ENCODE measurements at regions not wholly inside any gene's neighbourhood (a gene's known extent, or its start where the extent isn't known, plus 50 kb on each side); places are given as distances from the start of the nearest gene placed in this dataset.

- no peak for TF ChIP-seq CTCF (IDR thresholded peaks at IDR 0.05; ENCODE audit: insufficient read depth, low read length)
- no peak for TF ChIP-seq POLR2AphosphoS5 (IDR thresholded peaks at IDR 0.05; ENCODE audit: low read depth)
- TF ChIP-seq SPI1 (IDR thresholded peaks at IDR 0.05; ENCODE audit: borderline replicate concordance, low read depth), result no peak
- no peak for TF ChIP-seq REST (IDR thresholded peaks at IDR 0.05; ENCODE audit: insufficient replicate concordance, low read depth)
These were observed 678.1 kb downstream of the ANKRD7 start for GRCh38 chr7:118902600-118902999.
